Stimulated activated CD4-positive, alpha-beta T cell treated with anti-CD3 and anti-CD28 coated beads, Interleukin-15, amount 100 ng/mL, for 1 hour (primary cell): ENCODE measurements at regions not wholly inside any gene's neighbourhood (a gene's known extent, or its start where the extent isn't known, plus 50 kb on each side); places are given as distances from the start of the nearest gene placed in this dataset.

ENCODE experiments used
- DNase-seq, 2 donors: peaks; one replicate each; pipeline ENCODE4 v3.0.0-alpha.2; 2020; ENCODE audit warnings: low read depth in 1 of 2, low spot score in 1 of 2

- no peak for DNase-seq
Measured at GRCh38 chr2:221104361-221104811, 467.7 kb downstream of the EPHA4 start.

GRCh38 chr2:221106241-221106640 is 465.9 kb downstream of the EPHA4 start:
- no peak for DNase-seq

- DNase-seq: no peak
Measured at GRCh38 chr2:221107424-221107823, 464.7 kb downstream of the EPHA4 start.

- DNase-seq: no peak
Measured at GRCh38 chr2:221109552-221109951, 462.6 kb downstream of the EPHA4 start.

GRCh38 chr2:221111739-221112138 is 460.4 kb downstream of the EPHA4 start:
- no peak for DNase-seq

GRCh38 chr2:221112744-221113143 is 459.4 kb downstream of the EPHA4 start:
- DNase-seq: no peak

- no peak for DNase-seq
Measured at GRCh38 chr2:221115944-221116343, 456.2 kb downstream of the EPHA4 start.

- DNase-seq: no peak
Measured at GRCh38 chr2:221120643-221121042, 451.5 kb downstream of the EPHA4 start.

- DNase-seq: no peak
Measured at GRCh38 chr2:221123396-221123795, 448.7 kb downstream of the EPHA4 start.

GRCh38 chr2:221124532-221125240 is 447.4 kb downstream of the EPHA4 start:
- no peak for DNase-seq

- DNase-seq: no peak
Measured at GRCh38 chr2:221125691-221126090, 446.4 kb downstream of the EPHA4 start.

- DNase-seq: no peak
Measured at GRCh38 chr2:221129657-221130056, 442.4 kb downstream of the EPHA4 start.

- DNase-seq: no peak
Measured at GRCh38 chr2:221130431-221130830, 441.7 kb downstream of the EPHA4 start.

GRCh38 chr2:221133941-221134340 is 438.2 kb downstream of the EPHA4 start:
- no peak for DNase-seq

- no peak for DNase-seq
Measured at GRCh38 chr2:221134718-221135117, 437.4 kb downstream of the EPHA4 start.

- DNase-seq: no peak
Measured at GRCh38 chr2:221135699-221136098, 436.4 kb downstream of the EPHA4 start.

GRCh38 chr2:221137385-221137784 is 434.7 kb downstream of the EPHA4 start:
- no peak for DNase-seq

GRCh38 chr2:221142341-221142740 is 429.8 kb downstream of the EPHA4 start:
- DNase-seq: no peak

GRCh38 chr2:221143231-221143630 is 428.9 kb downstream of the EPHA4 start:
- no peak for DNase-seq

GRCh38 chr2:221144909-221145308 is 427.2 kb downstream of the EPHA4 start:
- no peak for DNase-seq

- DNase-seq: no peak
Measured at GRCh38 chr2:221145396-221145795, 426.7 kb downstream of the EPHA4 start.

GRCh38 chr2:221153226-221153625 is 418.9 kb downstream of the EPHA4 start:
- DNase-seq: no peak

- no peak for DNase-seq
Measured at GRCh38 chr2:221154176-221154575, 417.9 kb downstream of the EPHA4 start.
